ENCODE measurements at regions not wholly inside any gene's neighbourhood (a gene's known extent, or its start where the extent isn't known, plus 50 kb on each side); places are given as distances from the start of the nearest gene placed in this dataset.

GRCh38 chr1:14476170-14476955 lies 122.1 kb upstream of the KAZN start:
- DNase-seq (ENCODE audit: extremely low read depth, insufficient read length): no peak
- H3K27me3 ChIP-seq (replicated peaks; ENCODE audit: control insufficient read depth, insufficient read depth, low read length): no peaks in the 10 kb centered on the region
- no peak for TF ChIP-seq CTCF (IDR thresholded peaks at IDR 0.05; ENCODE audit: insufficient read depth, low read length, poor library complexity, severe bottlenecking)
- H3K4me3 ChIP-seq (replicated peaks; ENCODE audit: low read depth, low read length): no peak overlapping the region
- no peaks in the 10 kb centered on the region for H3K36me3 ChIP-seq (ENCODE audit: control insufficient read depth, insufficient read depth, low read length)

GRCh38 chr1:14478120-14478519 lies 120.4 kb upstream of the KAZN start:
- H3K4me3 ChIP-seq (replicated peaks; ENCODE audit: low read depth, low read length): no peak overlapping the region
- DNase-seq (ENCODE audit: extremely low read depth, insufficient read length): no peak

GRCh38 chr1:14479865-14480264 lies 118.6 kb upstream of the KAZN start:
- TF ChIP-seq CTCF (IDR thresholded peaks at IDR 0.05; ENCODE audit: insufficient read depth, low read length, poor library complexity, severe bottlenecking): no peak
- Histone ChIP-seq H3K27me3 (replicated peaks; ENCODE audit: control insufficient read depth, insufficient read depth, low read length) (no peaks in the 10 kb centered on the region), H3K36me3 (ENCODE audit: control insufficient read depth, insufficient read depth, low read length) (no peaks in the 10 kb centered on the region), H3K4me3 (replicated peaks; ENCODE audit: low read depth, low read length) (no peak overlapping the region)
- no peak for DNase-seq (ENCODE audit: extremely low read depth, insufficient read length)

More at GRCh38 chr1:14478120-14478519, 120.4 kb upstream of the KAZN start:
- Histone ChIP-seq H3K27me3 (replicated peaks; ENCODE audit: control insufficient read depth, insufficient read depth, low read length) (no peaks in the 10 kb centered on the region), H3K36me3 (ENCODE audit: control insufficient read depth, insufficient read depth, low read length) (no peaks in the 10 kb centered on the region)
- TF ChIP-seq CTCF (IDR thresholded peaks at IDR 0.05; ENCODE audit: insufficient read depth, low read length, poor library complexity, severe bottlenecking): no peak

- DNase-seq (ENCODE audit: extremely low read depth, insufficient read length): no peak
- TF ChIP-seq CTCF (IDR thresholded peaks at IDR 0.05; ENCODE audit: insufficient read depth, low read length, poor library complexity, severe bottlenecking): no peak
- Histone ChIP-seq H3K4me3 (replicated peaks; ENCODE audit: low read depth, low read length) (no peak overlapping the region), H3K27me3 (replicated peaks; ENCODE audit: control insufficient read depth, insufficient read depth, low read length) (no peaks in the 10 kb centered on the region), H3K36me3 (ENCODE audit: control insufficient read depth, insufficient read depth, low read length) (no peaks in the 10 kb centered on the region)
Observed at GRCh38 chr1:14482784-14483450, 115.6 kb upstream of the KAZN start.

GRCh38 chr1:14485285-14485684 lies 113.2 kb upstream of the KAZN start:
- no peak for TF ChIP-seq CTCF (IDR thresholded peaks at IDR 0.05; ENCODE audit: insufficient read depth, low read length, poor library complexity, severe bottlenecking)
- H3K4me3 ChIP-seq (replicated peaks; ENCODE audit: low read depth, low read length): no peak overlapping the region
- no peaks in the 10 kb centered on the region for H3K27me3 ChIP-seq (replicated peaks; ENCODE audit: control insufficient read depth, insufficient read depth, low read length)
- no peak for DNase-seq (ENCODE audit: extremely low read depth, insufficient read length)
- H3K36me3 ChIP-seq (ENCODE audit: control insufficient read depth, insufficient read depth, low read length): no peaks in the 10 kb centered on the region
